CD4-positive, alpha-beta T cell treated with Interleukin-1 beta for 1 hour (primary cell): ENCODE measurements at regions not wholly inside any gene's neighbourhood (a gene's known extent, or its start where the extent isn't known, plus 50 kb on each side); places are given as distances from the start of the nearest gene placed in this dataset.

Experiments used
- DNase-seq, 2 donors: peaks; one replicate each; pipeline ENCODE4 v3.0.0-alpha.2; 2020 to 2022

GRCh38 chr16:49910541-49911071 is 54.7 kb upstream of the ZNF423 start:
- DNase-seq, result no peak

- DNase-seq, result no peak
Measured at GRCh38 chr16:49911430-49911829, 55.5 kb upstream of the ZNF423 start.

GRCh38 chr16:49912721-49913120 is 56.8 kb upstream of the ZNF423 start:
- no peak for DNase-seq

GRCh38 chr16:49913720-49914119 is 57.8 kb upstream of the ZNF423 start:
- no peak for DNase-seq

GRCh38 chr16:49914657-49915056 is 58.7 kb upstream of the ZNF423 start:
- DNase-seq, result no peak

GRCh38 chr16:49918257-49918656 is 62.3 kb upstream of the ZNF423 start:
- DNase-seq, result no peak

- no peak for DNase-seq
Measured at GRCh38 chr16:49919327-49919726, 63.4 kb upstream of the ZNF423 start.

GRCh38 chr16:49920397-49920796 is 64.5 kb upstream of the ZNF423 start:
- no peak for DNase-seq

- DNase-seq, result no peak
Measured at GRCh38 chr16:49921106-49921505, 65.2 kb upstream of the ZNF423 start.

- DNase-seq, result peak; percentile 14 to 22
Measured at GRCh38 chr16:49921791-49922456, 66.0 kb upstream of the ZNF423 start.

GRCh38 chr16:49923411-49923810 is 67.5 kb upstream of the ZNF423 start:
- DNase-seq, result no peak

- no peak for DNase-seq
Measured at GRCh38 chr16:49924078-49924477, 68.2 kb upstream of the ZNF423 start.

GRCh38 chr16:49926941-49927340 is 71.0 kb upstream of the ZNF423 start:
- DNase-seq, result no peak

GRCh38 chr16:49928176-49929041 is 72.5 kb upstream of the ZNF423 start:
- no peak for DNase-seq

- no peak for DNase-seq
Measured at GRCh38 chr16:49929626-49930025, 73.7 kb upstream of the ZNF423 start.

GRCh38 chr16:49930841-49931240 is 74.9 kb upstream of the ZNF423 start:
- no peak for DNase-seq

- DNase-seq, result no peak
Measured at GRCh38 chr16:49931266-49931665, 75.4 kb upstream of the ZNF423 start.

GRCh38 chr16:49931916-49932315 is 76.0 kb upstream of the ZNF423 start:
- DNase-seq, result no peak

GRCh38 chr16:49932434-49932833 is 76.5 kb upstream of the ZNF423 start:
- no peak for DNase-seq

- no peak for DNase-seq
Measured at GRCh38 chr16:49932946-49933345, 77.0 kb upstream of the ZNF423 start.

- DNase-seq, result no peak
Measured at GRCh38 chr16:49936791-49937190, 80.9 kb upstream of the ZNF423 start.

- DNase-seq, result no peak
Measured at GRCh38 chr16:49937886-49938285, 82.0 kb upstream of the ZNF423 start.

- no peak for DNase-seq
Measured at GRCh38 chr16:49939495-49939894, 83.6 kb upstream of the ZNF423 start.
